Heart left ventricle (tissue), 16 donors: ENCODE measurements at regions not wholly inside any gene's neighbourhood (a gene's known extent, or its start where the extent isn't known, plus 50 kb on each side); places are given as distances from the start of the nearest gene placed in this dataset.
A peak's percentile ranks its signal among the peaks of the same experiment; 100 is the strongest.

ENCODE experiments used
- ATAC-seq, 4 donors: fragments of 200-7000 bp; cut with Tn5 transposase; one replicate each; pipeline ENCODE4 v1.9.1; 2020 to 2022; ENCODE audit warnings: moderate library complexity in 4 of 4, mild to moderate bottlenecking in 3 of 4, moderate number of reproducible peaks in 1 of 4
- DNase-seq, 5 donors: peaks; one replicate each; pipeline ENCODE4 v3.0.0-alpha.2; 2020
- H3K27ac ChIP-seq, 12 donors: fragments of 200-600 bp; sonication (generic) in 4 of 12; one replicate each; pipeline versions ENCODE4 v1.5.0 to v1.8.0; 2016 to 2022; ENCODE audit warnings: mild to moderate bottlenecking in 2 of 12
- H3K27me3 ChIP-seq, 9 donors: fragments of 200-600 bp; sonication (generic) in 2 of 9; one replicate each; pipeline versions ENCODE4 v1.5.1 to v1.8.0; 2016 to 2022; ENCODE audit warnings: mild to moderate bottlenecking in 3 of 9
- H3K36me3 ChIP-seq, 9 donors: fragments of 200-600 bp; sonication (generic) in 2 of 9; one replicate each; pipeline versions ENCODE4 v1.5.0 to v1.8.0; 2018 to 2022; ENCODE audit warnings: mild to moderate bottlenecking in 2 of 9
- H3K4me1 ChIP-seq, 12 donors: fragments of 200-600 bp; sonication (generic) in 4 of 12; one replicate each; pipeline versions ENCODE4 v1.5.0 to v1.8.0; 2016 to 2022; ENCODE audit warnings: mild to moderate bottlenecking in 3 of 12
- H3K4me3 ChIP-seq, 12 donors: fragments of 200-600 bp; sonication (generic) in 4 of 12; one replicate each; pipeline versions ENCODE4 v1.5.0 to v1.8.0; 2017 to 2022; ENCODE audit warnings: mild to moderate bottlenecking in 9 of 12, moderate library complexity in 4 of 12
- H3K9me3 ChIP-seq, 12 donors: fragments of 200-600 bp; sonication (generic) in 4 of 12; one replicate each; pipeline versions ENCODE4 v1.5.0 to v1.8.0; 2016 to 2022; ENCODE audit warnings: mild to moderate bottlenecking in 1 of 12
- CTCF ChIP-seq, 12 donors: fragments of 200-600 bp; sonication (generic) in 4 of 12; IDR thresholded peaks; one replicate each; pipeline versions ENCODE4 v1.5.0 to v1.8.0; 2018 to 2022; ENCODE audit warnings: antibody characterized with exemption in 12 of 12, mild to moderate bottlenecking in 5 of 12
- POLR2A ChIP-seq, 2 donors: fragments of 450-650 bp; IDR thresholded peaks; one replicate each; pipeline ENCODE4 v1.6.1; 2017; ENCODE audit warnings: antibody characterized with exemption in 2 of 2, mild to moderate bottlenecking in 2 of 2, moderate library complexity in 2 of 2
- WGBS, 4 donors: extraction: QIAGEN DNeasy Blood & Tissue Kit in 2 of 4; methylation state at CpG; one replicate each; pipeline versions ENCODE4 v1.1.5 to v1.1.7; 2013 to 2018; 5-methylcytosine and 5-hydroxymethylcytosine counted together
- intact Hi-C, 10 donors: fragments of 100-400 bp; cut with DNase I; formaldehyde crosslinking; loops; one replicate each; pipeline versions ENCODE4 v1.11.1 to v1.14.2; 2022
- donor health status: ischemic (EF 13 %, LVEDD 7.1; RV severe dilation, severe dysfunction).
- donor health status: healthy with polysubstance abuse.
- donor health status: DM: no; HTN: yes; CAD: no.
- donor health status: DM: no; HTN: no; CAD: no.
- donor health status: ischemic (EF 25% LVEDD 6.9; RV normal size, moderate dysfunction).
- donor health status: ischemic (EF 25% LVEDD 5.7; RV mildly dilated, moderate dysfunction).
- donor health status: healthy.
- donor health status: DM: yes; HTN: yes; CAD: no.
- donor health status: ischemic (EF 35%, LVEDD 5.7; RV mildly dilated, moderate dysfunction).
- donor health status: nonischemic (EF 11% LVEDD 7.7; RV severe dilation, severe dysfunction).
- donor health status: DM: yes; HTN: yes; CAD: no.
- donor health status: PGD.
- donor health status: ischemic (EF 29% LVEDD 5.4; RV normal size, mild dysfunction).
- donor health status: nonischemic (EF 23%, LVEDD 6.1; RV moderate dilation, normal function).

- Histone ChIP-seq H3K9me3 (peaks cover 0 to 6% (median 0%) of the 10 kb centered on the region in 12 donors), H3K4me1 (no peaks in the 10 kb centered on the region), H3K27ac (no peak overlapping the region), H3K4me3 (no peak overlapping the region), H3K36me3 (no peaks in the 10 kb centered on the region), H3K27me3 (no peaks in the 10 kb centered on the region)
- no peak for DNase-seq
- ATAC-seq = no peak
- TF ChIP-seq CTCF (IDR thresholded peaks at IDR 0.05) (no peak), POLR2A (IDR thresholded peaks at IDR 0.05) (no peak)
- intact Hi-C loops = no loop called here
- WGBS, 4 donors = 95 to 100% (median 98%) methylated on average over 1 of the region's 1 CpG
These were observed 186.8 kb upstream of the SESN3 start for GRCh38 chr11:95417832-95418231.

GRCh38 chr11:95415837-95416304 lies 184.9 kb upstream of the SESN3 start:
- intact Hi-C loops = no loop called here
- 46 to 72% (median 66%) methylated on average over 3 of the region's 3 CpGs for WGBS, 4 donors
- no peak for TF ChIP-seq CTCF (IDR thresholded peaks at IDR 0.05)

GRCh38 chr11:95414217-95414616 lies 183.2 kb upstream of the SESN3 start:
- no peak overlapping the region for H3K27ac ChIP-seq
- H3K27me3 ChIP-seq = no peaks in the 10 kb centered on the region
- DNase-seq = no peak
- peaks cover 0 to 6% (median 0%) of the 10 kb centered on the region in 12 donors for H3K9me3 ChIP-seq
- intact Hi-C loops = no loop called here
- no peak overlapping the region for H3K4me3 ChIP-seq
- ATAC-seq = no peak
- H3K4me1 ChIP-seq = no peaks in the 10 kb centered on the region
- WGBS, 4 donors = 58 to 68% (median 65%) methylated on average over 2 of the region's 2 CpGs
- TF ChIP-seq CTCF (IDR thresholded peaks at IDR 0.05) (no peak), POLR2A (IDR thresholded peaks at IDR 0.05) (no peak)
- no peaks in the 10 kb centered on the region for H3K36me3 ChIP-seq

More at GRCh38 chr11:95415837-95416304, 184.9 kb upstream of the SESN3 start:
- ATAC-seq (peak in 1 of 4 donors; percentile 9), DNase-seq (no peak)
- Histone ChIP-seq H3K27me3 (no peaks in the 10 kb centered on the region), H3K4me3 (no peak overlapping the region), H3K27ac (no peak overlapping the region), H3K36me3 (no peaks in the 10 kb centered on the region), H3K4me1 (no peaks in the 10 kb centered on the region), H3K9me3 (peaks cover 0 to 6% (median 0%) of the 10 kb centered on the region in 12 donors)

GRCh38 chr11:95413761-95414160 lies 182.8 kb upstream of the SESN3 start:
- ATAC-seq (peak in 3 of 4 donors; percentile 20 to 48 (median 41)), DNase-seq (no peak)
- no peak overlapping the region for H3K4me3 ChIP-seq
- H3K27ac ChIP-seq = no peak overlapping the region
- H3K4me1 ChIP-seq = no peaks in the 10 kb centered on the region
- peaks cover 0 to 6% (median 0%) of the 10 kb centered on the region in 12 donors for H3K9me3 ChIP-seq
- no peaks in the 10 kb centered on the region for H3K36me3 ChIP-seq
- no peak for TF ChIP-seq CTCF (IDR thresholded peaks at IDR 0.05)
- no peak for TF ChIP-seq POLR2A (IDR thresholded peaks at IDR 0.05)
- 62 to 74% (median 69%) methylated on average over 4 of the region's 4 CpGs for WGBS, 4 donors
- H3K27me3 ChIP-seq = no peaks in the 10 kb centered on the region
- intact Hi-C loops = no loop called here
